ENCODE measurements at regions not wholly inside any gene's neighbourhood (a gene's known extent, or its start where the extent isn't known, plus 50 kb on each side); places are given as distances from the start of the nearest gene placed in this dataset.

GRCh38 chr9:109934136-109934856 lies 154.3 kb downstream of the PALM2AKAP2 start:
- no peak overlapping the region for H3K27ac ChIP-seq
- TF ChIP-seq CTCF (conservative IDR thresholded peaks at IDR 0.05) = no peak

GRCh38 chr9:109934857-109935215 lies 154.8 kb downstream of the PALM2AKAP2 start:
- no peak for TF ChIP-seq CTCF (conservative IDR thresholded peaks at IDR 0.05)
- H3K27ac ChIP-seq = no peak overlapping the region

GRCh38 chr9:109935406-109936087 lies 155.5 kb downstream of the PALM2AKAP2 start:
- H3K27ac ChIP-seq = no peak overlapping the region
- TF ChIP-seq CTCF (conservative IDR thresholded peaks at IDR 0.05) = no peak

GRCh38 chr9:109937861-109938453 lies 158.0 kb downstream of the PALM2AKAP2 start:
- TF ChIP-seq CTCF (conservative IDR thresholded peaks at IDR 0.05) = no peak

GRCh38 chr9:109939698-109940342 lies 159.8 kb downstream of the PALM2AKAP2 start:
- no peak overlapping the region for H3K27ac ChIP-seq

More at GRCh38 chr9:109937861-109938453, 158.0 kb downstream of the PALM2AKAP2 start:
- no peak overlapping the region for H3K27ac ChIP-seq

GRCh38 chr9:109940561-109940960 lies 160.6 kb downstream of the PALM2AKAP2 start:
- no peak for TF ChIP-seq CTCF (conservative IDR thresholded peaks at IDR 0.05)
- H3K27ac ChIP-seq = no peak overlapping the region

More at GRCh38 chr9:109939698-109940342, 159.8 kb downstream of the PALM2AKAP2 start:
- no peak for TF ChIP-seq CTCF (conservative IDR thresholded peaks at IDR 0.05)

- no peak for TF ChIP-seq CTCF (conservative IDR thresholded peaks at IDR 0.05)
Observed at GRCh38 chr9:109941771-109942170, 161.8 kb downstream of the PALM2AKAP2 start.

More at GRCh38 chr9:109941771-109942170, 161.8 kb downstream of the PALM2AKAP2 start:
- no peak overlapping the region for H3K27ac ChIP-seq

Data from VCaP (cell line).